ENCODE measurements at regions not wholly inside any gene's neighbourhood (a gene's known extent, or its start where the extent isn't known, plus 50 kb on each side); places are given as distances from the start of the nearest gene placed in this dataset.

- H3K9me3 ChIP-seq (ENCODE audit: control insufficient read depth, insufficient read depth, low read length): no peaks in the 10 kb centered on the region; the same call in 1 of the 2 replicates
- no peak overlapping the region for H3K27ac ChIP-seq (ENCODE audit: insufficient read depth, low read length)
- no peaks in the 10 kb centered on the region for H3K9me1 ChIP-seq (ENCODE audit: insufficient read depth, low read length)
- no peak overlapping the region for H2BK120ac ChIP-seq (ENCODE audit: low read depth, low read length)
- H2AFZ ChIP-seq (replicated peaks; ENCODE audit: low read length, poor library complexity): no peak overlapping the region
- H3K23ac ChIP-seq (ENCODE audit: low read depth, low read length): no peak overlapping the region
- DNase-seq (no peak), ATAC-seq (ENCODE audit: low read depth) (no peak)
- no peaks in the 10 kb centered on the region for H4K20me1 ChIP-seq (ENCODE audit: insufficient read depth, low read length)
- no peak overlapping the region for H4K91ac ChIP-seq (ENCODE audit: insufficient read depth, low read depth, low read length)
- H3K9ac ChIP-seq (ENCODE audit: low read depth, low read length): no peak overlapping the region
- H3K79me1 ChIP-seq (ENCODE audit: low read depth in 1 of 2, low read length in 2 of 2): no peaks in the 10 kb centered on the region
- intact Hi-C loops (cut with micrococcal nuclease) (no loop called here), dilution Hi-C loops (cut with HindIII; ENCODE audit: low sequenced_read_pairs, unreplicated experiment) (no loop called here), in situ Hi-C loops (cut with MboI; ENCODE audit: low sequenced_read_pairs) (no loop called here)
- H3K4me2 ChIP-seq (ENCODE audit: low read depth, low read length): no peak overlapping the region
- H3K4ac ChIP-seq (ENCODE audit: low read depth, low read length): no peak overlapping the region
- no peak overlapping the region for H2BK15ac ChIP-seq (ENCODE audit: low read depth, low read length)
- no peaks in the 10 kb centered on the region for H3K36me3 ChIP-seq (ENCODE audit: control insufficient read depth, insufficient read depth, low read length)
- no peaks in the 10 kb centered on the region for H3K4me1 ChIP-seq (ENCODE audit: control insufficient read depth, insufficient read depth, low read length)
- H3K56ac ChIP-seq (ENCODE audit: extremely low read depth, insufficient read depth, low read length): no peak overlapping the region
- H3K18ac ChIP-seq (ENCODE audit: low read depth, low read length): no peak overlapping the region
- no peak overlapping the region for H2AK9ac ChIP-seq (replicated peaks; ENCODE audit: low read depth, low read length, poor library complexity)
- no peak overlapping the region for H3K14ac ChIP-seq (replicated peaks; ENCODE audit: low read depth, low read length)
- H4K8ac ChIP-seq (ENCODE audit: low read depth in 2 of 2, low read length in 2 of 2): no peak overlapping the region
- H2AK5ac ChIP-seq (ENCODE audit: low read depth, low read length): no peak overlapping the region
- CTCF ChIA-PET: no interaction called here
- no peak overlapping the region for H4K5ac ChIP-seq (ENCODE audit: low read depth, low read length)
- no CpG with 5 or more reads among the region's 2 CpGs for WGBS, 2 experiments (ENCODE audit: extremely low coverage in 2 of 2, insufficient read length in 1 of 2)
- no peak overlapping the region for H2BK5ac ChIP-seq (ENCODE audit: low read depth, low read length, poor library complexity, severe bottlenecking)
- no peak overlapping the region for H2BK20ac ChIP-seq (ENCODE audit: low read depth, low read length)
- no peaks in the 10 kb centered on the region for H3K27me3 ChIP-seq (ENCODE audit: control insufficient read depth, insufficient read depth, low read length)
- POLR2A ChIA-PET (ENCODE audit: unreplicated experiment): no interaction called here
- no TSS peak for BruUV-seq (replicated peaks)
- no peak overlapping the region for H3K4me3 ChIP-seq (ENCODE audit: insufficient read depth, low read depth, low read length)
- no peak for TF ChIP-seq FOS (IDR thresholded peaks at IDR 0.05; ENCODE audit: low read depth, low read length)
- no peak for TF ChIP-seq SMC3 (IDR thresholded peaks at IDR 0.05; ENCODE audit: low read depth, low read length)
- no peak for TF ChIP-seq MAFK (IDR thresholded peaks at IDR 0.05; ENCODE audit: low read depth, low read length)
- TF ChIP-seq MAZ (IDR thresholded peaks at IDR 0.05; ENCODE audit: borderline replicate concordance, low read depth, low read length): no peak
- TF ChIP-seq RAD21 (IDR thresholded peaks at IDR 0.05; ENCODE audit: low read length): no peak
- no peak for TF ChIP-seq RFX5 (IDR thresholded peaks at IDR 0.05; ENCODE audit: low read depth, low read length)
- TF ChIP-seq MXI1 (IDR thresholded peaks at IDR 0.05; ENCODE audit: borderline replicate concordance, low read depth, low read length): no peak
- no peak for TF ChIP-seq CEBPB (IDR thresholded peaks at IDR 0.05; ENCODE audit: low read depth, low read length)
- no peak for TF ChIP-seq BHLHE40 (IDR thresholded peaks at IDR 0.05; ENCODE audit: low read depth, low read length)
- TF ChIP-seq CHD1 (IDR thresholded peaks at IDR 0.05; ENCODE audit: low read depth, low read length): no peak
- no peak for TF ChIP-seq NFE2L2 (IDR thresholded peaks at IDR 0.05; ENCODE audit: low read depth, low read length)
- TF ChIP-seq CTCF (conservative IDR thresholded peaks at IDR 0.05; ENCODE audit: low read depth, low read length): no peak
- no peak for TF ChIP-seq POLR2A (IDR thresholded peaks at IDR 0.05; ENCODE audit: low read depth, low read length)
- TF ChIP-seq RCOR1 (IDR thresholded peaks at IDR 0.05; ENCODE audit: insufficient replicate concordance, low read length): no peak
- TF ChIP-seq, protein P1, sequence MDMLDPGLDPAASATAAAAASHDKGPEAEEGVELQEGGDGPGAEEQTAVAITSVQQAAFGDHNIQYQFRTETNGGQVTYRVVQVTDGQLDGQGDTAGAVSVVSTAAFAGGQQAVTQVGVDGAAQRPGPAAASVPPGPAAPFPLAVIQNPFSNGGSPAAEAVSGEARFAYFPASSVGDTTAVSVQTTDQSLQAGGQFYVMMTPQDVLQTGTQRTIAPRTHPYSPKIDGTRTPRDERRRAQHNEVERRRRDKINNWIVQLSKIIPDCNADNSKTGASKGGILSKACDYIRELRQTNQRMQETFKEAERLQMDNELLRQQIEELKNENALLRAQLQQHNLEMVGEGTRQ (IDR thresholded peaks at IDR 0.05; ENCODE audit: low read depth, low read length): no peak
- TF ChIP-seq, protein P2, sequence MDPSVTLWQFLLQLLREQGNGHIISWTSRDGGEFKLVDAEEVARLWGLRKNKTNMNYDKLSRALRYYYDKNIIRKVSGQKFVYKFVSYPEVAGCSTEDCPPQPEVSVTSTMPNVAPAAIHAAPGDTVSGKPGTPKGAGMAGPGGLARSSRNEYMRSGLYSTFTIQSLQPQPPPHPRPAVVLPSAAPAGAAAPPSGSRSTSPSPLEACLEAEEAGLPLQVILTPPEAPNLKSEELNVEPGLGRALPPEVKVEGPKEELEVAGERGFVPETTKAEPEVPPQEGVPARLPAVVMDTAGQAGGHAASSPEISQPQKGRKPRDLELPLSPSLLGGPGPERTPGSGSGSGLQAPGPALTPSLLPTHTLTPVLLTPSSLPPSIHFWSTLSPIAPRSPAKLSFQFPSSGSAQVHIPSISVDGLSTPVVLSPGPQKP (IDR thresholded peaks at IDR 0.05; ENCODE audit: borderline replicate concordance, low read depth, low read length): no peak
These were observed 476.6 kb upstream of the TGFBR2 start for GRCh38 chr3:30129765-30130164.

All from IMR-90 (cell line).